Thyroid gland (tissue), 4 donors: ENCODE measurements at regions not wholly inside any gene's neighbourhood (a gene's known extent, or its start where the extent isn't known, plus 50 kb on each side); places are given as distances from the start of the nearest gene placed in this dataset.

Experiments
- CTCF ChIP-seq, 6 experiments: fragments of 200-600 bp in 3 of 6; fragments of 450-650 bp in 3 of 6; sonication (generic) in 3 of 6; IDR thresholded peaks; one replicate each; pipeline ENCODE4 v1.5.1; 2016 to 2019; ENCODE audit warnings: antibody characterized with exemption in 6 of 6, mild to moderate bottlenecking in 2 of 6, inconsistent platforms in 1 of 6, moderate library complexity in 1 of 6
- POLR2A ChIP-seq, 2 donors: fragments of 450-650 bp; IDR thresholded peaks; one replicate each; pipeline ENCODE4 v1.6.1; 2017; ENCODE audit warnings: antibody characterized with exemption in 2 of 2, mild to moderate bottlenecking in 2 of 2, moderate library complexity in 1 of 2

DNA sequence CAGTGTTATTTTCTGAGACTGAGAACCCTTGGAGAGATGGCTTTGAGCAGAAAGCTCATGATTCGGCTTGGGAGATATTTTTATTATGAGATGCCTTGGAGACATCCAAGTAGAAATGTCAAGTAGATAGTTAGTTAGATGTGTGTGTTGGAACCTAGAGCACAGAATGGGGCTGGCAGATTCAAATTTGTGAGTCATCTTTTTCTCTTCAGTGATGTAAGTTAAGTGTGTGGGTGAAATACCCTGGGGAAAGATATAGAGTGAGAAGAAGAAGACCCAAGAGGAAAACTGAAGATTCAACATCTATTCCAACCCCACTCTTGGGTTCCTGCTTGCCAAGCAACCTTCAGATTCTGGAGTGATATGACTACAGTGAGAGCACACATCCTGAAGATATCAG lies 580.8 kb upstream of the AMOT start:
- TF ChIP-seq POLR2A (IDR thresholded peaks at IDR 0.05) (no peak), CTCF (IDR thresholded peaks at IDR 0.05) (no peak)
